CD8-positive, alpha-beta memory T cell (primary cell): ENCODE measurements at regions not wholly inside any gene's neighbourhood (a gene's known extent, or its start where the extent isn't known, plus 50 kb on each side); places are given as distances from the start of the nearest gene placed in this dataset.
"Not testable (repeated sequence)": the region's sequence is repeated elsewhere in the genome, so short reads cannot be mapped to it uniquely, and the experiment has no call there.

Experiments used
- CTCF ChIA-PET: fragments of 350-600 bp; sonication (Branson Sonifier 250); formaldehyde crosslinking; loops from one replicate; lab custom pipeline; 2021; ENCODE audit warnings: antibody characterized with exemption; lab: Charles Lee
- POLR2A ChIA-PET: fragments of 350-600 bp; sonication (Branson Sonifier 250); formaldehyde crosslinking; loops from one replicate; lab custom pipeline; 2021; ENCODE audit warnings: antibody characterized with exemption; lab: Charles Lee
- DNase-seq, 5 donors: peaks; one replicate each; pipeline versions ENCODE4 v3.0.0 to v3.0.0-alpha.2; 2020 to 2022; ENCODE audit warnings: mixed read lengths in 1 of 5
- H3K27ac ChIP-seq: one replicate; pipeline ENCODE4 v1.7.0; 2013; ENCODE audit warnings: low read depth, mild to moderate bottlenecking, low read length, moderate library complexity
- H3K27me3 ChIP-seq: 2 replicates; pipeline ENCODE4 v1.7.0; 2013; ENCODE audit warnings: low read length, mild to moderate bottlenecking; ENCODE audit not compliant: insufficient read depth, poor library complexity, severe bottlenecking
- H3K36me3 ChIP-seq: 2 replicates; pipeline ENCODE4 v1.7.0; 2013; ENCODE audit warnings: mild to moderate bottlenecking, low read length, moderate library complexity; ENCODE audit not compliant: insufficient read depth
- H3K4me1 ChIP-seq: 2 replicates; pipeline ENCODE4 v1.7.0; 2013; ENCODE audit warnings: mild to moderate bottlenecking, low read length, moderate library complexity; ENCODE audit not compliant: insufficient read depth
- H3K4me3 ChIP-seq: 2 replicates; pipeline ENCODE4 v1.7.0; 2013; ENCODE audit warnings: mild to moderate bottlenecking, low read length
- H3K9me3 ChIP-seq: 2 replicates; pipeline ENCODE4 v1.7.0; 2013; ENCODE audit warnings: mild to moderate bottlenecking, low read length
- H3K27ac Mint-ChIP-seq, 8 donors: one replicate each; pipeline ENCODE4 v1.8.0; 2020 to 2021; ENCODE audit warnings: mixed read lengths in 8 of 8, mild to moderate bottlenecking in 6 of 8, inconsistent platforms in 3 of 8, moderate library complexity in 3 of 8
- H3K27me3 Mint-ChIP-seq, 2 donors: one replicate each; pipeline ENCODE4 v1.8.0; 2020 to 2021; ENCODE audit warnings: mixed read lengths in 2 of 2, mild to moderate bottlenecking in 1 of 2, moderate library complexity in 1 of 2
- H3K36me3 Mint-ChIP-seq, 3 donors: one replicate each; pipeline ENCODE4 v1.8.0; 2020 to 2021; ENCODE audit warnings: mixed read lengths in 3 of 3, inconsistent platforms in 1 of 3, mild to moderate bottlenecking in 1 of 3
- H3K4me1 Mint-ChIP-seq, 3 donors: one replicate each; pipeline ENCODE4 v1.8.0; 2020 to 2021; ENCODE audit warnings: mixed read lengths in 3 of 3, inconsistent platforms in 1 of 3, mild to moderate bottlenecking in 1 of 3
- H3K4me3 Mint-ChIP-seq, 7 donors: one replicate each; pipeline ENCODE4 v1.8.0; 2020 to 2021; ENCODE audit warnings: mixed read lengths in 7 of 7, mild to moderate bottlenecking in 6 of 7, moderate library complexity in 4 of 7, inconsistent platforms in 2 of 7
- H3K9me3 Mint-ChIP-seq, 5 donors: one replicate each; pipeline ENCODE4 v1.8.0; 2020 to 2022; ENCODE audit warnings: mixed read lengths in 5 of 5, mild to moderate bottlenecking in 3 of 5, moderate library complexity in 2 of 5, inconsistent platforms in 1 of 5

DNA sequence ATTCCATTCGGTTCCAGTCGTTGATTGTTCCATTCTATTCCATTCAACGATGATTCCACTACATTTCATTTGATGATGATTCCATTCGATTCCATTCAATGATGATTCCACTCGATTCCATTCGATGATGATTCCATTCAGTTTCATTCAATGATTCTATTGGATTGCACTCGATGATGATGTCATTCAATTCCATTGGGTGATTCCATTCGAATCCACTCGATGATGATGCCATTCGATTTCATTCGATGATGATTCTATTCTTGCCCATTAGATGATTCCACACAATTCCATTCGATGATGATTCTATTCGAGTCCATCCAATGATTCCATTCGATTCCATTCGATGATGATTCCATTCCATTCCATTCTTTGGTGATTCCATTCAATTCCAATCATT lies 1283.7 kb downstream of the TP53TG3F start:
- ChIA-PET POLR2A (no interaction called here), CTCF (no interaction called here)
- Histone ChIP-seq H3K27me3 (no peaks in the 10 kb centered on the region), H3K4me1 (no peaks in the 10 kb centered on the region), H3K36me3 (no peaks in the 10 kb centered on the region), H3K4me3 (no peak overlapping the region), H3K9me3 (peaks cover 25% of the 10 kb centered on the region), H3K27ac (no peak overlapping the region)
- no peak for DNase-seq
- no peaks in the 10 kb centered on the region for H3K27me3 Mint-ChIP-seq
- no peak overlapping the region for H3K27ac Mint-ChIP-seq
- H3K4me3 Mint-ChIP-seq, result no peak overlapping the region
- no peaks in the 10 kb centered on the region for H3K4me1 Mint-ChIP-seq
- H3K36me3 Mint-ChIP-seq, result peaks cover 0 to 4% (median 0%) of the 10 kb centered on the region in 3 donors
- peaks cover 0 to 51% (median 40%) of the 10 kb centered on the region in 5 donors for H3K9me3 Mint-ChIP-seq

DNA sequence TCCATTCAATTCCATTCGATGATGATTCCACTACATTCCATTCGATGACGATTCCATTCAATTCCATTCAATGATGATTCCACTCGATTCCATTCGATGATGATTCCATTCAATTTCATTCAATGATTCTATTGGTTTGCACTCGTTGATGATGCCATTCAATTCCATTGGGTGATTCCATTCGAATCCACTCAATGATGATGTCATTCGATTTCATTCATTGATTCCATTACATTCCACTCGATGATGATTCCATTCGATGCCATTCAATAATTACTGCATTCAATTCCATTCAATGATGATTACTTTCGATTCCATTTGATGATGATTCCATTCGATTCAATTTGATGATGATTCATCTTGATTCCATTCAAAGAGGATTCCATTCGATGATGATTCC lies 1299.4 kb downstream of the TP53TG3F start:
- no peak overlapping the region for H3K4me3 ChIP-seq
- H3K4me1 ChIP-seq, result no peaks in the 10 kb centered on the region
- H3K36me3 Mint-ChIP-seq, result peaks cover 0 to 34% (median 3%) of the 10 kb centered on the region in 3 donors
- H3K9me3 ChIP-seq, result peaks cover under 1% of the 10 kb centered on the region
- peaks cover 0 to 79% (median 75%) of the 10 kb centered on the region in 5 donors for H3K9me3 Mint-ChIP-seq
- no peak for DNase-seq
- H3K27me3 Mint-ChIP-seq, result no peaks in the 10 kb centered on the region
- H3K4me1 Mint-ChIP-seq, result no peaks in the 10 kb centered on the region
- H3K4me3 Mint-ChIP-seq, result no peak overlapping the region
- H3K27ac Mint-ChIP-seq, result no peak overlapping the region
- POLR2A ChIA-PET, result no interaction called here
- CTCF ChIA-PET, result no interaction called here
- no peaks in the 10 kb centered on the region for H3K27me3 ChIP-seq
- H3K36me3 ChIP-seq, result no peaks in the 10 kb centered on the region
- no peak overlapping the region for H3K27ac ChIP-seq

DNA sequence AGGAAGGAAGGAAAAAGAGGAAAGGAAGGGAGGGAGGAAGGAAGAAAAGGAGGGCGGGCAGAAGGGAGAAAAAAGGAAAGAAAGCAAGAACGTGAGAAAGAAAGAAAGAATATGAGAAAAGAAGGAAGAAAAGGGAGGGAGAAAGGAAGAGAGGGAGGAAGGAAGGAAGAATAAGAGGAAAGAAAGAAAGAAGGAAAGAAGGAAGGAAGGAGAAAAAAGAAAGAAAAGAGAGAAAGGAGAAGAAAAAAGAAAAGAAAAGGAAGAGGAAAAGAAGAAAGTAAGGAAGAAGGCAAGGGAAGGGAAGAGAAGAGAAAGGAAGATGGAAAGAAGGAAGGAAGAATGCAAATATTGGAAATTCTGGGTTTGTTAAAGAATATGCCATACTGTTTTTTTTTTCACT lies 1332.4 kb downstream of the TP53TG3F start:
- H3K4me3 Mint-ChIP-seq, H3K36me3 Mint-ChIP-seq, H3K27me3 ChIP-seq, H3K4me1 Mint-ChIP-seq, H3K27ac Mint-ChIP-seq, H3K27me3 Mint-ChIP-seq, H3K27ac ChIP-seq, H3K4me3 ChIP-seq, DNase-seq, POLR2A ChIA-PET, H3K4me1 ChIP-seq, CTCF ChIA-PET, H3K36me3 ChIP-seq, H3K9me3 ChIP-seq: not testable (repeated sequence)
- H3K9me3 Mint-ChIP-seq, result peaks cover 12 to 35% (median 22%) of the 10 kb centered on the region in 5 donors

DNA sequence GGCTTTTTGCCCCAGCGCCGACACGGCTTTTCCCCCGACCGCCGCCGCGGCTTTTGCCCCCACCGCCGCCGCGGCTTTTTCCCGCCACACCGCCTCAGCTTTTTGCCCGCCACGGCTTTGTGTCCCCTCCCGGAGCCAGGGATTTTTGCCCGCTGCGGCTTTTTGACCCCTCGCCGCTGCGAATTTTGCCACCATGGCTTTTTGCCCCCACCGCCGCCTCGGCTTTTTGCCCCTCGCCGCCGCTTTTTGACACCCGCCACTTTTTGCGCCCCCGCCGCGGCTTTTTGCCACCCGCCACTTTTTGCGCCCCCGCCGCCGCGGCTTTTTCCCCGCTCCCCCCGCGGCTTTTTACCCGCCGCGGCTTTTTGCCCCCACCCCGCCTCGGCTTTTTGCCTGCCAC lies 1342.5 kb downstream of the TP53TG3F start:
- H3K36me3 Mint-ChIP-seq, result no peaks in the 10 kb centered on the region
- no peaks in the 10 kb centered on the region for H3K27me3 Mint-ChIP-seq
- H3K27ac ChIP-seq, result no peak overlapping the region
- no peaks in the 10 kb centered on the region for H3K4me1 Mint-ChIP-seq
- POLR2A ChIA-PET, result no interaction called here
- H3K9me3 ChIP-seq, result no peaks in the 10 kb centered on the region
- no peak overlapping the region for H3K4me3 Mint-ChIP-seq
- H3K4me3 ChIP-seq, result no peak overlapping the region
- CTCF ChIA-PET, result no interaction called here
- H3K27ac Mint-ChIP-seq, result no peak overlapping the region
- no peak for DNase-seq
- no peaks in the 10 kb centered on the region for H3K27me3 ChIP-seq
- H3K36me3 ChIP-seq, result no peaks in the 10 kb centered on the region
- no peaks in the 10 kb centered on the region for H3K4me1 ChIP-seq
- peaks cover 6 to 25% (median 15%) of the 10 kb centered on the region in 5 donors for H3K9me3 Mint-ChIP-seq

DNA sequence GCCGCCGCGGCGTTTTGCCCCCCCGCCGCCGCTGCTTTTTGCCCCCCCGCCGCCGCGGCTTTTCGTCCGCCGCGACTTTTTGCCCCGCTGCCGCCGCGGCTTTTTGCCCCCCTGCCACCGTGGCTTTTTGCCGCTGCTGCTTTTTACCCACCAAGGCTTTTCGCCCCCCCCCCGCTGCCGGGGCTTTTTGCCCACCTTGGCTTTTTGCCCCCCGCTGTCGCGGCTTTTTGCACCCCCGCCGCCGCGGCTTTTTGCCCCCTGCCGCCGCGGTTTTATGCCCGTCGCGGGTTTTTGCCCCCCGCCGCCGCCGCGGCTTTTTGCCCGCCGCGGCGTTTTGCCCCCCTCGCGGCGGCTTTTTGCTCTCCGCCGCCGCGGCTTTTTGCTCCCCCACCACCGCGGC lies 1343.0 kb downstream of the TP53TG3F start:
- H3K36me3 ChIP-seq, result no peaks in the 10 kb centered on the region
- ChIA-PET CTCF (no interaction called here), POLR2A (no interaction called here)
- Mint-ChIP-seq H3K36me3 (no peaks in the 10 kb centered on the region), H3K27me3 (no peaks in the 10 kb centered on the region), H3K27ac (no peak overlapping the region), H3K4me1 (no peaks in the 10 kb centered on the region), H3K4me3 (no peak overlapping the region), H3K9me3 (peaks cover 6 to 24% (median 15%) of the 10 kb centered on the region in 5 donors)
- no peaks in the 10 kb centered on the region for H3K27me3 ChIP-seq
- H3K9me3 ChIP-seq, result no peaks in the 10 kb centered on the region
- no peak for DNase-seq
- H3K4me3 ChIP-seq, result no peak overlapping the region
- H3K27ac ChIP-seq, result no peak overlapping the region
- no peaks in the 10 kb centered on the region for H3K4me1 ChIP-seq

DNA sequence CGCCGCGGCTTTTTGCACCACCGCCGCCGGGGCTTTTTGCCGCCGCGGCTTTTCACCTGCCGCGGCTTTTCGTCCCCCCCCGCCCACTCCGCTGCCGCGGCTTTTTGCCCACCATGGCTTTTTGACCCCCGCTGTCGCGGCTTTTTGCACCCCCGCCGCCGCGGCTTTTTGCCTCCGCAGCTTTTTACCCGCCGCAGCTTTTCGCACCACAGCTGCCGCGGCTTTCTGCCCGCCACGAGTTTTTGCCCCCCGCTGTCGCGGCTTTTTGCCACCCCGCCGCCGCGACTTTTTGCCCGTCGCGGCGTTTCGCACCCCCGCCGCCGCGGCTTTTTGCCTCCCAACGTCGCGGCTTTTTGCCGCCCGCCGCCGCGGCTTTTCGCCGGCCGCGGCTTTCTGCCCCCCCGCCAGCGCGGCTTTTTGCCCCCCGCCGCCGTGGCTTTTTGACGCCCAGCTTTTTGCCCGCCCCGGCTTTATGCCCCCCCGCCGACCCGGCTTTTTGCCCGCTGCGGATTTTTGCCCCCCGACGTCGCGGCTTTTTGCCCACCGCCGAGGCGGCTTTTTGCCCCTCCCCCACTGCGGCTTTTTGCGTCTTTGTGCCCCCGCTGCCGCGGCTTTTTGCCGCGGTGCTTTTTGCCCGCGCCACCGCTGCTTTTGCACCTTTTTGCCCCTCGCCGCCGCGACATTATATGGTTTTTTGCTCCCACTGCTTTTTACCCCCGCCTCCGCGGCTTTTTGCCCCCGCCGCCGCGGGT lies 1343.6 kb downstream of the TP53TG3F start:
- Mint-ChIP-seq H3K27me3 (no peaks in the 10 kb centered on the region), H3K36me3 (no peaks in the 10 kb centered on the region), H3K4me1 (no peaks in the 10 kb centered on the region), H3K4me3 (no peak overlapping the region), H3K27ac (no peak overlapping the region), H3K9me3 (peaks cover 5 to 24% (median 15%) of the 10 kb centered on the region in 5 donors)
- DNase-seq, result no peak
- no peaks in the 10 kb centered on the region for H3K27me3 ChIP-seq
- no peaks in the 10 kb centered on the region for H3K9me3 ChIP-seq
- ChIA-PET CTCF (no interaction called here), POLR2A (no interaction called here)
- H3K4me3 ChIP-seq, result no peak overlapping the region
- H3K27ac ChIP-seq, result no peak overlapping the region
- H3K4me1 ChIP-seq, result no peaks in the 10 kb centered on the region
- no peaks in the 10 kb centered on the region for H3K36me3 ChIP-seq

DNA sequence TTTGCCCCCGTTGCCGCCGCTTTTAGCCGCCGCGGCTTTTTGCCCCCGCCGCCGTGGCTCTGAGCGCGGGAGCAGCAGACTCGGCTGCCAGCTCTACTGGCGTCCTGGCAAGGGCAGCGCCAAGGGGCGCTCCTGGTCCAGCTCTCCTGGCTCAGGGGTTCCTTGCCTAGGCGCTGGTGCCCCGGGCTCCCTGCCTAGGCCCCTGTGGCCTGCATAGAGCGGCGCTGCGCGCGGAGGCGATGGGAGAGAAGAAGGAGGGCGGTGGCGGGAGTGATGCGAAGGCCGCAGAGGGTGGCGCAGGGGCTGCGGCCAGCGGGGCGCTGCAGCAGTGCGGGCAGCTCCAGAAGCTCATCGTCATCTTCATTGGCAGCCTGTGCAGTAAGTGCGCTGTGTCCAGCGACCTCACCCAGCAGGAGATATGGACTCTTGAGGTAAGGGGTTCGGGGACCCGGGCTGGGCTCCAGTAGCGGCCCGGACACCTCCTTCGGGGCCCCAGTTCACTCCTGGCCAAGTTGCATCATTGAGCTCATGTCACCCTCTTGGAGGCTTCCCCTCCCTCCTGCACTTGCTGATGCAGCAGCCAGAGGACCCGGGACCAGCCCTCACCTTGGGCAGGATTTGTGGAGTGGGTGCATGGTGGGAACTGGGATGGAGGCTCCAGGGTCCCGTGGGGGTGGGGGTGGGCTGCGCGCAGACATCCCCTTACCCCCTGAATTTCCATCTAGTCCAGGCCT lies 1344.4 kb downstream of the TP53TG3F start:
- H3K4me3 ChIP-seq, result no peak overlapping the region
- Mint-ChIP-seq H3K4me1 (no peaks in the 10 kb centered on the region), H3K9me3 (peaks cover 2 to 20% (median 10%) of the 10 kb centered on the region in 5 donors), H3K27me3 (no peaks in the 10 kb centered on the region), H3K36me3 (no peaks in the 10 kb centered on the region), H3K4me3 (no peak overlapping the region), H3K27ac (no peak overlapping the region)
- POLR2A ChIA-PET, result no interaction called here
- peak in 1 of 5 donors; percentile 48 for DNase-seq
- H3K27me3 ChIP-seq, result no peaks in the 10 kb centered on the region
- H3K9me3 ChIP-seq, result no peaks in the 10 kb centered on the region
- CTCF ChIA-PET, result no interaction called here
- no peaks in the 10 kb centered on the region for H3K4me1 ChIP-seq
- no peak overlapping the region for H3K27ac ChIP-seq
- no peaks in the 10 kb centered on the region for H3K36me3 ChIP-seq

DNA sequence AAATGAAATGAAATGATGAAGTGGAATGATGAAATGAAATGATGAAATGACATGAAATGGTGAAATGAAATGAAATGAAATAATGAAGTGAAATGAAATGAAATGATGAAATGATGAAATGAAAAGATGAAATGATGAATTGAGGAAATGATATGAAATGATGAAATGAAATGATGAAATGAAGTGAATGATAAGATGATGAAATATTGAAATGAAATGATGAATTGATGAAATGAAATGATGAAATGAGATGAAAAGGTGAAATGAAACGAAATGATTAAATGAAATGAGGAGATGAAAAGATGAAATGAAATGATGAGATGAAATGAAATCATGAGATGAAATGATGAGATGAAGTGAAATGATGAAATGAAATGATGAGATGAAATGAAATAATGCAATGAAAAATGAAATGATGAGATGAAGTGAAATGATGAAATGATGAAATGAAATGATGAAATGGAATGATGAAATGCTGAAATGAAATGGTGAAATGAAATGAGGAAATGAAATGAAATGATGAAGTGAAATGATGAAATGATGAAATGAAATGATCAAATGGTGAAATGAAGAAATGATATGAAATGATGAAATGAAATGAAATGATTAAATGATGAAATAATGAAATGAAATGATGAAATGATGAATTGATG lies 1347.7 kb downstream of the TP53TG3F start:
- H3K4me3 Mint-ChIP-seq, DNase-seq, H3K4me1 Mint-ChIP-seq, H3K4me3 ChIP-seq, H3K9me3 ChIP-seq, POLR2A ChIA-PET, H3K36me3 ChIP-seq, H3K27me3 ChIP-seq, H3K9me3 Mint-ChIP-seq, H3K27ac ChIP-seq, H3K36me3 Mint-ChIP-seq, H3K27ac Mint-ChIP-seq, H3K4me1 ChIP-seq, H3K27me3 Mint-ChIP-seq, CTCF ChIA-PET: not testable (repeated sequence)
